WTC11 (cell line): ENCODE measurements at regions not wholly inside any gene's neighbourhood (a gene's known extent, or its start where the extent isn't known, plus 50 kb on each side); places are given as distances from the start of the nearest gene placed in this dataset.

Experiments
- ATF2 ChIP-seq: sonication (generic); formaldehyde crosslinking; IDR thresholded peaks from 2 replicates; pipeline ENCODE4 v1.8.1; 2022; ENCODE audit warnings: low read depth, missing genetic modification reagents, borderline replicate concordance
- CDX4 ChIP-seq: fragments of 250-450 bp; sonication (Bioruptor Pico); IDR thresholded peaks from 2 replicates; pipeline ENCODE4 v1.9.0; 2021; ENCODE audit warnings: moderate library complexity, mild to moderate bottlenecking, inconsistent platforms, borderline replicate concordance
- CREB1 ChIP-seq: sonication (generic); formaldehyde crosslinking; IDR thresholded peaks from 2 replicates; pipeline ENCODE4 v1.8.0; 2023; ENCODE audit warnings: mild to moderate bottlenecking, missing genetic modification reagents
- CTCF ChIP-seq: fragments of 200-600 bp; IDR thresholded peaks from 2 replicates; pipeline ENCODE4 v1.8.0; 2022; ENCODE audit warnings: antibody characterized with exemption
- ESRRA ChIP-seq: sonication (generic); formaldehyde crosslinking; IDR thresholded peaks from 2 replicates; pipeline ENCODE4 v1.8.1; 2022; ENCODE audit warnings: mild to moderate bottlenecking, missing genetic modification reagents, borderline replicate concordance
- JUN ChIP-seq: sonication (generic); formaldehyde crosslinking; IDR thresholded peaks from 2 replicates; pipeline ENCODE4 v1.8.0; 2023; ENCODE audit warnings: mild to moderate bottlenecking, missing genetic modification reagents
- KAT7 ChIP-seq: sonication (generic); formaldehyde crosslinking; IDR thresholded peaks from 2 replicates; pipeline ENCODE4 v1.8.1; 2023; ENCODE audit warnings: missing genetic modification reagents, mild to moderate bottlenecking, borderline replicate concordance
- MAX ChIP-seq: sonication (generic); formaldehyde crosslinking; IDR thresholded peaks from 2 replicates; pipeline ENCODE4 v1.8.0; 2022; ENCODE audit warnings: mild to moderate bottlenecking, missing genetic modification reagents
- NFATC4 ChIP-seq: fragments of 250-450 bp; sonication (Bioruptor Pico); IDR thresholded peaks from 2 replicates; pipeline ENCODE4 v1.9.0; 2021; ENCODE audit warnings: mild to moderate bottlenecking
- SP1 ChIP-seq: sonication (generic); formaldehyde crosslinking; conservative IDR thresholded peaks from 2 replicates; pipeline ENCODE4 v1.8.1; 2022; ENCODE audit warnings: missing genetic modification reagents
- TCF7 ChIP-seq: sonication (generic); formaldehyde crosslinking; IDR thresholded peaks from 2 replicates; pipeline ENCODE4 v1.8.0; 2022; ENCODE audit warnings: mild to moderate bottlenecking, low read depth, missing genetic modification reagents, moderate library complexity
- TEAD4 ChIP-seq: sonication (generic); formaldehyde crosslinking; IDR thresholded peaks from 2 replicates; pipeline ENCODE4 v1.8.0; 2022; ENCODE audit warnings: mild to moderate bottlenecking, missing genetic modification reagents
- ZBTB43 ChIP-seq: sonication (generic); formaldehyde crosslinking; IDR thresholded peaks from 2 replicates; pipeline ENCODE4 v1.8.1; 2023; ENCODE audit warnings: mild to moderate bottlenecking, missing genetic modification reagents
- ZNF317 ChIP-seq: sonication (generic); formaldehyde crosslinking; IDR thresholded peaks from 2 replicates; pipeline ENCODE4 v1.8.1; 2023; ENCODE audit warnings: low read depth, mild to moderate bottlenecking, moderate library complexity, missing genetic modification reagents, borderline replicate concordance

- no peak for TF ChIP-seq CTCF
- no peak for TF ChIP-seq JUN (CRISPR knock-in tag)
- no peak for TF ChIP-seq TEAD4
- TF ChIP-seq ZBTB43 (CRISPR knock-in tag): no peak
- TF ChIP-seq ZNF317 (CRISPR knock-in tag): no peak
- TF ChIP-seq CDX4: no peak
- no peak for TF ChIP-seq KAT7 (CRISPR knock-in tag)
- TF ChIP-seq SP1: no peak
- TF ChIP-seq ATF2 (CRISPR knock-in tag): no peak
- TF ChIP-seq NFATC4 (CRISPR knock-in tag): no peak
- TF ChIP-seq CREB1 (CRISPR knock-in tag): no peak
- TF ChIP-seq MAX (CRISPR knock-in tag): no peak
- TF ChIP-seq ESRRA (CRISPR knock-in tag): no peak
- TF ChIP-seq TCF7: no peak
These were observed 149.1 kb upstream of the CDIN1 start for GRCh38 chr15:36430280-36430679.
